OCI-LY7 (cell line): ENCODE measurements at regions not wholly inside any gene's neighbourhood (a gene's known extent, or its start where the extent isn't known, plus 50 kb on each side); places are given as distances from the start of the nearest gene placed in this dataset.

ENCODE experiments used
- CTCF ChIP-seq: fragments of 200-600 bp; sonication (generic); conservative IDR thresholded peaks from 2 replicates; pipeline ENCODE4 v1.5.1; 2014; ENCODE audit warnings: mild to moderate bottlenecking, antibody characterized with exemption, low read length, moderate library complexity, mixed read lengths
- EZH2phosphoT487 ChIP-seq: fragments of 200-600 bp; sonication (generic); IDR thresholded peaks from 2 replicates; pipeline ENCODE4 v1.6.1; 2018; ENCODE audit warnings: low read depth, borderline replicate concordance, mild to moderate bottlenecking, mixed run types, antibody characterized with exemption, low read length, moderate library complexity, mixed read lengths

- TF ChIP-seq EZH2phosphoT487 (no peak), CTCF (no peak)
Observed at GRCh38 chr17:6930749-6931148, 65.1 kb upstream of the ALOX12 start.
